Testis (tissue), 2 donors: ENCODE measurements at regions not wholly inside any gene's neighbourhood (a gene's known extent, or its start where the extent isn't known, plus 50 kb on each side); places are given as distances from the start of the nearest gene placed in this dataset.

Experiments used
- POLR2A ChIP-seq: fragments of 450-650 bp; IDR thresholded peaks from one replicate; pipeline ENCODE4 v1.6.1; 2017; ENCODE audit warnings: antibody characterized with exemption, mild to moderate bottlenecking, moderate library complexity
- TF ChIP-seq, protein P1 (sequence below), 3 experiments: fragments of 450-650 bp in 2 of 3; fragments of 200-600 bp in 1 of 3; sonication (generic) in 1 of 3; IDR thresholded peaks; one replicate each; pipeline ENCODE4 v1.5.1; 2016 to 2019; ENCODE audit warnings: antibody characterized with exemption in 3 of 3, mild to moderate bottlenecking in 2 of 3, moderate library complexity in 1 of 3

DNA sequence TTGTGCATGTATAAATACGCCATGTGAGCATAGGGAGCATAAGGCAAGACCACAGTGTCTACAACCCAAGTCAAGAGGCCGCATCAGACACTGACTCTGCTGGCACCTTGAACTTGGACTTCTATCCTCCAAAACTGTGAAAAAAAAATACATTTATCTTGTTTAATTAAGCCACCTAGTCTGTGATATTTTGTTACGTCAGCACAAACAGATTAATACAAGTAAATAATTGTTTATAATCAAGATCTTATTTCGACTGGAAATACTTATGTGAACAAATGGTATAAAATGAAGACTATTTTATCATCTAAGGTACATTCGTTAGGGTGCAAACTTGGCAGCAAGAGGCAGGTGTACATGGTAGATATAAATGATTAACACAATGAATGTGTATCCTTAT, 599.3 kb upstream of the LRRC4C start:
- TF ChIP-seq, protein P1, sequence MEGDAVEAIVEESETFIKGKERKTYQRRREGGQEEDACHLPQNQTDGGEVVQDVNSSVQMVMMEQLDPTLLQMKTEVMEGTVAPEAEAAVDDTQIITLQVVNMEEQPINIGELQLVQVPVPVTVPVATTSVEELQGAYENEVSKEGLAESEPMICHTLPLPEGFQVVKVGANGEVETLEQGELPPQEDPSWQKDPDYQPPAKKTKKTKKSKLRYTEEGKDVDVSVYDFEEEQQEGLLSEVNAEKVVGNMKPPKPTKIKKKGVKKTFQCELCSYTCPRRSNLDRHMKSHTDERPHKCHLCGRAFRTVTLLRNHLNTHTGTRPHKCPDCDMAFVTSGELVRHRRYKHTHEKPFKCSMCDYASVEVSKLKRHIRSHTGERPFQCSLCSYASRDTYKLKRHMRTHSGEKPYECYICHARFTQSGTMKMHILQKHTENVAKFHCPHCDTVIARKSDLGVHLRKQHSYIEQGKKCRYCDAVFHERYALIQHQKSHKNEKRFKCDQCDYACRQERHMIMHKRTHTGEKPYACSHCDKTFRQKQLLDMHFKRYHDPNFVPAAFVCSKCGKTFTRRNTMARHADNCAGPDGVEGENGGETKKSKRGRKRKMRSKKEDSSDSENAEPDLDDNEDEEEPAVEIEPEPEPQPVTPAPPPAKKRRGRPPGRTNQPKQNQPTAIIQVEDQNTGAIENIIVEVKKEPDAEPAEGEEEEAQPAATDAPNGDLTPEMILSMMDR (IDR thresholded peaks at IDR 0.05) = no peak
- TF ChIP-seq POLR2A = no peak
